ENCODE measurements at regions not wholly inside any gene's neighbourhood (a gene's known extent, or its start where the extent isn't known, plus 50 kb on each side); places are given as distances from the start of the nearest gene placed in this dataset.

- TF ChIP-seq OSR1 (CRISPR knock-in tag; IDR thresholded peaks at IDR 0.05) (no peak), ISL1 (CRISPR knock-in tag; IDR thresholded peaks at IDR 0.05) (no peak), ZFP3 (CRISPR knock-in tag; IDR thresholded peaks at IDR 0.05) (no peak), SNAI2 (CRISPR knock-in tag; IDR thresholded peaks at IDR 0.05) (no peak), ZNF70 (CRISPR knock-in tag; IDR thresholded peaks at IDR 0.05) (no peak), PATZ1 (CRISPR knock-in tag; IDR thresholded peaks at IDR 0.05; ENCODE audit: borderline replicate concordance) (no peak), TSHZ2 (CRISPR knock-in tag; IDR thresholded peaks at IDR 0.05) (no peak), GLIS3 (CRISPR knock-in tag; IDR thresholded peaks at IDR 0.05) (no peak)
Observed at GRCh38 chr2:144718376-144718775, 198.5 kb upstream of the ZEB2 start.
